Natural killer cell treated with Interleukin-12 subunit alpha and Interleukin-12 subunit beta and Interleukin-15 and Interleukin-18, amount 100 ng/mL, for 72 hours (primary cell): ENCODE measurements at regions not wholly inside any gene's neighbourhood (a gene's known extent, or its start where the extent isn't known, plus 50 kb on each side); places are given as distances from the start of the nearest gene placed in this dataset.
"Not testable (repeated sequence)": the region's sequence is repeated elsewhere in the genome, so short reads cannot be mapped to it uniquely, and the experiment has no call there.

Experiments used
- ATAC-seq, 2 donors: fragments of 150-1000 bp; cut with Tn5 transposase in 1 of 2; sonication (Bioruptor Pico), chemical (Tn5 transposase) in 1 of 2; 2 replicates each; pipeline ENCODE4 v1.10.0; 2021
- DNase-seq: peaks from one replicate; pipeline ENCODE4 v3.0.0; 2022; ENCODE audit warnings: low spot score
- H3K27ac Mint-ChIP-seq, 2 donors: 1 replicate in 1 of 2; 2 replicates in 1 of 2; pipeline ENCODE4 v1.8.0; 2022; ENCODE audit warnings: mixed read lengths in 2 of 2, mild to moderate bottlenecking in 1 of 2, moderate library complexity in 1 of 2
- H3K27me3 Mint-ChIP-seq, 2 donors: 1 replicate in 1 of 2; 2 replicates in 1 of 2; pipeline ENCODE4 v1.8.0; 2022; ENCODE audit warnings: mixed read lengths in 2 of 2
- H3K36me3 Mint-ChIP-seq: one replicate; pipeline ENCODE4 v1.8.0; 2022; ENCODE audit warnings: mixed read lengths
- H3K4me1 Mint-ChIP-seq, 2 donors: 1 replicate in 1 of 2; 2 replicates in 1 of 2; pipeline ENCODE4 v1.8.0; 2022; ENCODE audit warnings: low read depth in 2 of 2, mixed read lengths in 2 of 2, mild to moderate bottlenecking in 1 of 2
- H3K4me3 Mint-ChIP-seq: one replicate; pipeline ENCODE4 v1.8.0; 2022; ENCODE audit warnings: mixed read lengths
- H3K9me3 Mint-ChIP-seq: 2 replicates; pipeline ENCODE4 v1.8.0; 2022; ENCODE audit warnings: mixed read lengths

GRCh38 chr13:59425211-59425741 lies 738.5 kb downstream of the DIAPH3 start:
- Mint-ChIP-seq H3K4me1 (no peaks in the 10 kb centered on the region), H3K4me3 (no peak overlapping the region), H3K27ac (no peak overlapping the region), H3K9me3 (peaks cover 3% of the 10 kb centered on the region), H3K27me3 (no peaks in the 10 kb centered on the region), H3K36me3 (no peaks in the 10 kb centered on the region)
- ATAC-seq (no peak), DNase-seq (no peak)

DNA sequence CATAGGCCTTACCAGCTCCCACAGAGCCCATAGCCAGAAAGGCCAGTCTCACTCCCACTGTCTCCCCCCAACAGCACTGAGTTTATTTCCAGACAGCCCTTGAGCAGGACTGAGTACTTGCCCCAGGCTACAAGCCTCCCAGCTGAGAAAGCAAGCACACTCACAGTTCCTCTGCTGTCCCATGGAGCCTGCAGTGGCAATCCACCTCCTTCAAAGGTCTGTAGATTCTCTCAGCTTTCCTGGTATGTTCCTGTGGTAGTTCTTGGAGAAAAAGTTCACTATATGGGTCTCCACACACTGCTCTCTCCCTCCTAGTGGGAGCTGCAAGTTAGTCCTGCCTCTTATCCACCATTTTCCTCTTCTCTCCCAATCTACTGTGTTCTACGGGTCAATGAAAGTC lies 728.7 kb downstream of the DIAPH3 start:
- Mint-ChIP-seq H3K36me3 (peaks cover 21% of the 10 kb centered on the region), H3K27me3 (peaks cover 0 to 7% of the 10 kb centered on the region in 2 donors), H3K4me3 (no peak overlapping the region), H3K4me1 (no peaks in the 10 kb centered on the region), H3K27ac (no peak overlapping the region), H3K9me3 (peaks cover 32% of the 10 kb centered on the region)
- DNase-seq (no peak), ATAC-seq (no peak)

GRCh38 chr13:59437544-59438301 lies 726.0 kb downstream of the DIAPH3 start:
- Mint-ChIP-seq H3K27ac (no peak overlapping the region), H3K9me3 (peaks cover 30% of the 10 kb centered on the region), H3K4me3 (no peak overlapping the region), H3K27me3 (peaks cover 4 to 14% of the 10 kb centered on the region in 2 donors), H3K36me3 (peaks cover 17% of the 10 kb centered on the region), H3K4me1 (no peaks in the 10 kb centered on the region)
- no peak for DNase-seq
- no peak for ATAC-seq

DNA sequence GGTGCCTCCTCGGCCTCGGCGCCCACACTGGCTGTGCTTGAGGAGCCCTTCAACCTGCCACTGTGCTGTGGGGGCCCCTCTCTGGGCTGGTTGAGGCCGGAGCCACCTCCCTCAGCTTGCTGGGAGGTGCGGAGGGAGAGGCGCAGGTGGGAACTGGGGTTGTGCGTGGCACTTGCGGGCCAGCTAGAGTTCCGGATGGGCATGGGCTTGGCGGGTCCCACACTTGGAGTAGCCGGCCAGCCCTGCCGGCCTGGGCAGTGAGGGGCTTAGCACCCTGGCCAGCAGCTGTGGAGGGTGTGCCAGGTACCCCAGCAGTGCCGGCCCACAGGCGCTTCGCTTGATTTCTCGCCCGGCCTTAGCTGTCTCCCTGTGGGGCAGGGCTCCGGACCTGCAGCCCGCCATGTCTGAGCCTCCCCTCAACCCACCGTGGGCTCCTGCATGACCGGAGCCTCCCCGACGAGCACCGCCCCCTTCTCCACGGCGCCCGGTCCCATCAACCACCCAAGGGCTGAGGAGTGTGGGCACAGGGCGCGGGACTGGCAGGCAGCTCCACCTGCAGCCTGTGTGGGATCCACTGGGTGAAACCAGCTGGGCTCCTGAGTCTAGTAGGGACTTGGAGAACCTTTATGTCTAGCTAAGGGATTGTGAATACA lies 723.8 kb downstream of the DIAPH3 start:
- no peaks in the 10 kb centered on the region for H3K36me3 Mint-ChIP-seq
- H3K27me3 Mint-ChIP-seq: peaks cover 4 to 14% of the 10 kb centered on the region in 2 donors
- H3K9me3 Mint-ChIP-seq: peaks cover 14% of the 10 kb centered on the region
- DNase-seq (no peak), ATAC-seq (no peak)
- H3K4me3 Mint-ChIP-seq: no peak overlapping the region
- no peaks in the 10 kb centered on the region for H3K4me1 Mint-ChIP-seq
- no peak overlapping the region for H3K27ac Mint-ChIP-seq

GRCh38 chr13:59441068-59441467 lies 722.7 kb downstream of the DIAPH3 start:
- not testable (repeated sequence) for H3K4me3 Mint-ChIP-seq, H3K27ac Mint-ChIP-seq, DNase-seq, H3K36me3 Mint-ChIP-seq, H3K4me1 Mint-ChIP-seq, ATAC-seq
- Mint-ChIP-seq H3K27me3 (peaks cover 4 to 14% of the 10 kb centered on the region in 2 donors), H3K9me3 (peaks cover 13% of the 10 kb centered on the region)

GRCh38 chr13:59441596-59442280 lies 722.0 kb downstream of the DIAPH3 start:
- Mint-ChIP-seq H3K27me3 (peaks cover 4 to 7% of the 10 kb centered on the region in 2 donors), H3K9me3 (peaks cover 7% of the 10 kb centered on the region), H3K4me1 (no peaks in the 10 kb centered on the region), H3K36me3 (no peaks in the 10 kb centered on the region), H3K4me3 (no peak overlapping the region), H3K27ac (no peak overlapping the region)
- DNase-seq: no peak
- ATAC-seq: no peak

- Mint-ChIP-seq H3K4me3 (no peak overlapping the region), H3K27me3 (peaks cover 4 to 7% of the 10 kb centered on the region in 2 donors)
Observed at GRCh38 chr13:59442461-59442860, 721.3 kb downstream of the DIAPH3 start.

DNA sequence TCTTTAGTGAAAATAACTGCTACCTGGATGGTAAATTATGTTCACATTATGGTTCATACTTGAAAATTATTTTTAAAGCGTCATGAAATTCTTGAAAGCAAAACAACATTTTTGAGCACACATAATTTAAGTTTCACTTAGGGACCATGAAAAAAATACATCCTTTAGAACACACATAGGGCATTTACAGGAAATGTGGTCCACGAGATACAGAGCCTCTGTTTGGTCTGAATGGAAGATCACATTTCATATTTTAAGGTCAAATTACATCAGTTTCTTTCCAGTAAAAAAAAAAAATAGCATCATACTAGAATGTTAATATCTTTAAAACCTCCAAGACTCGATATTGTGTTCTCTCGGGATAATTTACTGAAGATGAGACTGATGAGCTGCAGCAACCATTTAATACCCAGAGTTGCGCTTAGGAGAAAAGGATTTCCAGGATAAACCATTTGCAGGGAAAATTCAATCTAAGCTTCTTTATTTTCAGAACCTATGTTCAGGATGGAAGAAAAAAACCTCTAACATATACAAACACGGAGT lies 720.7 kb downstream of the DIAPH3 start:
- DNase-seq: no peak
- peaks cover 4 to 7% of the 10 kb centered on the region in 2 donors for H3K27me3 Mint-ChIP-seq
- no peak for ATAC-seq
- H3K27ac Mint-ChIP-seq: no peak overlapping the region
- no peak overlapping the region for H3K4me3 Mint-ChIP-seq
- H3K36me3 Mint-ChIP-seq: no peaks in the 10 kb centered on the region
- H3K4me1 Mint-ChIP-seq: no peaks in the 10 kb centered on the region
- peaks cover 6% of the 10 kb centered on the region for H3K9me3 Mint-ChIP-seq

More at GRCh38 chr13:59442461-59442860, 721.3 kb downstream of the DIAPH3 start:
- Mint-ChIP-seq H3K36me3 (no peaks in the 10 kb centered on the region), H3K4me1 (no peaks in the 10 kb centered on the region), H3K27ac (no peak overlapping the region), H3K9me3 (peaks cover 6% of the 10 kb centered on the region)
- DNase-seq: no peak
- no peak for ATAC-seq

DNA sequence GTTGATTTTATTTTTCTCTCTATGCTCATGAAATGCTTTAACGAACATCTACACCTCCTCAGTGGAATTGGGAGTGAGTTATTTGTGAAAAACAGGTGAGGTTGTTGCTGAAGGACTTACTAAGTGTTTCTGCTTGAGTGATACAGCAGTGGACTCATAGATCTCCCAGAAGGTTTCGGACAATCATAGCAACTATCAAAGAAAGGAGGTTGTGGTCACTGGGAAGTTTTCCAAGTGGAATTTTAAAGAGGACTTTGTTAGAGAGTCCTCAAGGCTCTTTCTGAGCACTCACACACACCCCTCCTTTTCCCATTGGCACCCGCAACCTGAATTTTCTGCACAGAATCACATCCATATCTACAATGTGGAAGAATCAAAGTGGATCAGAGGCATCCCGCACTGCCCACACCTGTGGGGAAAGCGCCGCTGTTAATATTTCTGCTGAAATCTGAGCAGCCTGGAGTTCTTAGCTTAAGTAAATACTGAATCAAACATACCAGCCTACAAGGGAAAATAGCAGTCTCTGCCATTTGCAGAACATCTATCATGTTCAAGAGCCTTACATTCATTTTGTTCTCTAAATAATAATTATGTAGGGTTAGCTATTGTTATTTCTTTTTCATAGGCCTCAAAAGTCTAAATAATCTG lies 719.4 kb downstream of the DIAPH3 start:
- Mint-ChIP-seq H3K9me3 (peaks cover 6% of the 10 kb centered on the region), H3K4me3 (no peak overlapping the region), H3K27ac (no peak overlapping the region), H3K36me3 (no peaks in the 10 kb centered on the region), H3K27me3 (peaks cover 4 to 7% of the 10 kb centered on the region in 2 donors), H3K4me1 (no peaks in the 10 kb centered on the region)
- DNase-seq: no peak
- ATAC-seq: no peak

GRCh38 chr13:59445812-59446211 lies 717.9 kb downstream of the DIAPH3 start:
- no peak overlapping the region for H3K27ac Mint-ChIP-seq
- peaks cover 10% of the 10 kb centered on the region for H3K9me3 Mint-ChIP-seq
- H3K27me3 Mint-ChIP-seq: peaks cover 4 to 7% of the 10 kb centered on the region in 2 donors
- no peak for DNase-seq
- H3K4me3 Mint-ChIP-seq: no peak overlapping the region
- no peak for ATAC-seq
- H3K4me1 Mint-ChIP-seq: no peaks in the 10 kb centered on the region
- H3K36me3 Mint-ChIP-seq: no peaks in the 10 kb centered on the region

DNA sequence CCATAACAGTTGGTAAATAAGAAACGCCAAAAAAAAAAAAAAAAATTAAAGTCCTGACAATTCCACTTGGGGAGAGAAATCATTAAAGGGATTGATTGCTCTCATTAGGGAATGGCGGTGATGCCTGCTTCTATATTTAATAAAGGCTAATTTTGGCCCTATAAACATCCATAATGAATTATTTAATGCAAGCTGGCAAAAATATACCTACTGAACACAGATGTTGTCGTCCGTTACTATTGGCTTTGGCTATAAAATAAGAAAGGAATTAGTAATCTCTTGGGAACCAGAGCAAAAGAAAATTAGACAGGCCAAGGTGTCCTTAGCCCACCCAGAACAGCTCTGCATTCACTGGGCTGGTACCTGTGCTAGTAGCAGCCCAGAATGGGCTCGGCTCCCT lies 717.3 kb downstream of the DIAPH3 start:
- DNase-seq (no peak), ATAC-seq (no peak)
- no peaks in the 10 kb centered on the region for H3K4me1 Mint-ChIP-seq
- H3K27ac Mint-ChIP-seq: no peak overlapping the region
- H3K4me3 Mint-ChIP-seq: no peak overlapping the region
- H3K36me3 Mint-ChIP-seq: no peaks in the 10 kb centered on the region
- peaks cover under 1 to 1% of the 10 kb centered on the region in 2 donors for H3K27me3 Mint-ChIP-seq
- H3K9me3 Mint-ChIP-seq: peaks cover 4% of the 10 kb centered on the region

GRCh38 chr13:59447031-59447430 lies 716.7 kb downstream of the DIAPH3 start:
- H3K4me3 Mint-ChIP-seq: no peak overlapping the region
- no peaks in the 10 kb centered on the region for H3K36me3 Mint-ChIP-seq
- DNase-seq (no peak), ATAC-seq (no peak)
- peaks cover 4% of the 10 kb centered on the region for H3K9me3 Mint-ChIP-seq
- no peak overlapping the region for H3K27ac Mint-ChIP-seq
- H3K27me3 Mint-ChIP-seq: peaks cover 0 to 2% of the 10 kb centered on the region in 2 donors
- no peaks in the 10 kb centered on the region for H3K4me1 Mint-ChIP-seq

- no peak overlapping the region for H3K4me3 Mint-ChIP-seq
- H3K27ac Mint-ChIP-seq: no peak overlapping the region
- peaks cover 0 to 2% of the 10 kb centered on the region in 2 donors for H3K27me3 Mint-ChIP-seq
- no peak for DNase-seq
- no peaks in the 10 kb centered on the region for H3K4me1 Mint-ChIP-seq
- no peaks in the 10 kb centered on the region for H3K36me3 Mint-ChIP-seq
- no peak for ATAC-seq
- peaks cover 4% of the 10 kb centered on the region for H3K9me3 Mint-ChIP-seq
Observed at GRCh38 chr13:59447846-59448620, 715.7 kb downstream of the DIAPH3 start.
